CD4-positive, alpha-beta T cell treated with Interleukin-21 for 1 hour (primary cell): ENCODE measurements at regions not wholly inside any gene's neighbourhood (a gene's known extent, or its start where the extent isn't known, plus 50 kb on each side); places are given as distances from the start of the nearest gene placed in this dataset.

ENCODE experiments used
- DNase-seq: peaks from one replicate; pipeline ENCODE4 v3.0.0-alpha.2; 2020

DNA sequence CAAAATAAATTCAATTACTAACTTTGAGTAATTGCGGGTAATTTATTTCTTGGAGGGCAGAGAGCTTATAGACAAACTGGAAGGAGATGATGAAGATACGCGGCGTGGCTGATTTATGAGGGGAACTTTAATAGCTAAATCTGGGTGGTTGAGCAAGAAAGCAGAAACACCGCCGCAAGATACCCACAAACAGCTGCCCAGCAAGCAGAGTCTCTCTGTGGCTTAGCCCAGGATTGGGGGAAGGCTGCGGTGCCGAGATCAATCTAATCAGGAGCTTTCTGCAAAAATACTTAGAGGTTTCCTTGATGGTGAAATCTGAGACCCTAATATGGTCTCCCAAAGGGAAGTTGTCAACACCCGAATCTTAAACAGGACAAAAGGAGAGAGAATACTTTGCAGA is 94.9 kb upstream of the MGMT start:
- no peak for DNase-seq

GRCh38 chr10:129373231-129373630 is 93.8 kb upstream of the MGMT start:
- DNase-seq: no peak

GRCh38 chr10:129373718-129374117 is 93.3 kb upstream of the MGMT start:
- DNase-seq: no peak

- no peak for DNase-seq
Measured at GRCh38 chr10:129375171-129375570, 91.9 kb upstream of the MGMT start.

- DNase-seq: no peak
Measured at GRCh38 chr10:129375912-129376311, 91.1 kb upstream of the MGMT start.

DNA sequence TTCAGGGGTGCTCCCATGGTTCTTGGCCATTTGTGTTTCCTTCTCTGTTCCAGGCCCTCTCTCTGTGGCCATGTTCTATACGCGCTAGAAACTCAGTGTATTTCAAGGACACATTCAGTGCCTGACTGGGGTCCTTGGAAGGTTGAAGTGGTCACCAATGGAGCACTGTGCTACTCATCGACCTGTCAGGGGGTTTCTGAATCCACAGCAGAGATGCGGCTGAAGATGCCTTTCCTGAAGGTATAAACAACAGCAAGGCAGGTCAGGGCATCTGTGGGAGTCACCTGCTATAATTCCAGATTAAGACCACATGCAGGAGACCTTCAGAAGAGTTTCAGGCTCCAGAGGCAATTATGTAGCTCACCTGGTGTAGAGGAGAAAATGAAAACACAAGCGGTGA is 86.8 kb upstream of the MGMT start:
- DNase-seq: no peak

GRCh38 chr10:129381741-129382140 is 85.3 kb upstream of the MGMT start:
- DNase-seq: no peak

DNA sequence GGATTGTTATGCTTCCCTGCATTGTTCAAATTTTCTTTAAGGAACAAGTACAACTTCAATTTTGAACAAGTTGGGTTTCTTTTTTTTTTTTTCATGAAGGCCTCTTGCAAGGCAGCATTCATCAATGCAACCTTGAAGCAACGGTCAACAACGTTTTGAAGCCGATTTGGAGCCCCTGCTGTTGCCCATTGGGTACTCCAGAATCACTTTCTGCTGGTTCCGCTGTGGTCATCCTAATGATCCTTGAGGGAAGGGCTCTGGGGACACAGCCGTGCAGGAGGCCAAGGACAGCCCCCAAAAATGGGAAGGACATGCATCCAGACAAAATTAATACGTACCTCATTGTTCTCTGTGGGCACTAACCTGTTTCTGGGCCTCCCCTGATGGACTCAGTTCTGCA is 84.6 kb upstream of the MGMT start:
- DNase-seq: no peak

DNA sequence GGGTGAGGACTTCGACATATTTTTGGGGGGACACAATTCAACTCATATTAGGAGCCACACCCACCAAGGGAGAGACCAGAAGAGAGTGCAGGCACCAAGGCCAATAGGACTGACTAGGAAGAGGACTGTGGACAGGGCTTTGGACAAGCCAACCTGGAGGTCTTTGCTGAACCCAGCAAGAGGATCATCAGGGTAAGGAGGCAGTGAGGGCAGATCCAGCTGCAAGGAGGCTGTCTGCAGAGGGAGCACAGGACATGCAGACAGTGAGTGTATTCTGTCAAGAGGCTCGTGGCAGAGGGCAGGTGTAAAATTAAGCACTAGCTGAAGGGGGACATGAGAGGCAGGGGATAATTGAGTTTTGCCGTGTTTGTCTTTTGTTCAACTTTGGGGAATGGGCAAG is 83.4 kb upstream of the MGMT start:
- no peak for DNase-seq

DNA sequence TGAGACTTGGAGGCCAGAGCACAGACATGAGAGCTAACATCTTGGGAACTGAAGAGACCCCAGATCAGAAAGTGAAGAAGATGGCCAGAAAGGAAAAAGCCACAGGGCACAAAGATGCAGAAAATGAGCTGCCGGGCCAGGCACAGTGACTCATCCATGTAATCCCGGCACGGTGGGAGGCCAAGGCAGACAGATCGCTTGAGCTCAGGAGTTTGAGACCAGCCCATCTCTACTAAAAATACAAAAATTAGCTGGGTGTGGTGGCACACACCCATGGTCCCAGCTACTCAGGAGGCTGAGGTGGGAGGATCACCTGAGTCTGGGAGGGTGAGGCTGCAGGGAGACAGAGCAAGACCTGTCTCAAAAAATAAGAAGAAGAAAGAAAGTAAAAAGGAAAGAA is 81.4 kb upstream of the MGMT start:
- no peak for DNase-seq

DNA sequence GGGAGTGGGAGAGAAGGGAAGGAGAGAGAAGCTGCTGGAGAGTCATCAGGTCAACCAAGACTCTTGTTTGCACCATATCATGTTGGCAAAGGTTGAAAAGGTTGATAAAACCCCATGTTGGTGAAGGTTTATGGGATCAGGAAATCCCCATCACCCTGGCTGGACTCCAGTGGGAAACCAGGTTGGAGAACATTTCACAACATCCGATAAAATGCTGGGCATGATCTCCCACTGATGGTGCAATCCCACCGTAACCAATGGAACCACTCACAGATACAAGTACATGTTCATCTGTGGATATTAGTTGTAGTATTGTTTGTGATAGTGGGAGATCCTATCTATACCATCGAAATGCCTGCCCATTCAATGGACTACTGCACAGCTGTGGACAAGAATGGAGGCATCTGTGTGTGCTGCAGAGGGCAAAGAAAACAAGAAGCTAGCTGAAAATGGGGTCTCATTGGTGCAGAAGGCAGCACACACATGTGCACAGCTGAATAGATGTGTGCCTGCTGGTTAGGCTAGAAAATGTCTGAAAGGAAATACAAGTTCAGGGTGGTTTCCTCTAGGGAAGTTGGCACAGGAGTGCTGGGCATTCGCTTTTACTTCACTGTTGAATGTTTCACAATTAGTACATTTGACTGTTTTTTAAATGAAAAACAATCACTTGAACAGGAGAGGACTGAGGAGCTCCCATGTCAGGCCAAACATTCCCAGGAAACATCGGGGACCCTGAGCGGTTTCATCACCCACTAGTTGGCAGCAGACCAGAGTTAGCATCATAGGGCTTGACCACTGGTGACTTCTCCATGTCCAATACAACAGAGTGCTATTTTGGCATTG is 80.4 kb upstream of the MGMT start:
- DNase-seq: no peak

- no peak for DNase-seq
Measured at GRCh38 chr10:129387258-129387525, 79.8 kb upstream of the MGMT start.

DNA sequence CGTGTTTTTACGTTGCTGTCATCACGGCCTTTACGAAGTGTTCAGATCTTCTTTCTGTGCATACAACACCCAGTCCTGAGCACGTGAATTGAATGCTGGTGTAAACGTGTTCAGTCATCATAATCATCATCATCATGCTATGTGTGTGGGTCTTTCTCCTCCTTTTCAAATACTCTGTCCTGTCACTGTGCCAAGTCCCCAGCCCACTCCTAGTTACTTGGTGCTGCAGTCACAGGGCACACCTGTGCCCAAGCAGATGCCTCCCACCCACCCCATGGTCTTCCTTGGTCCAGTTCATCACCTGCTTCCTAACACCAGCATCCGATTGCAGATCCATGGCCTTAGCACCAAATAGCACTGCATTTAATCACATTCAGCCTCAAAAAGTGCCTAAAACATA is 78.6 kb upstream of the MGMT start:
- DNase-seq: no peak

DNA sequence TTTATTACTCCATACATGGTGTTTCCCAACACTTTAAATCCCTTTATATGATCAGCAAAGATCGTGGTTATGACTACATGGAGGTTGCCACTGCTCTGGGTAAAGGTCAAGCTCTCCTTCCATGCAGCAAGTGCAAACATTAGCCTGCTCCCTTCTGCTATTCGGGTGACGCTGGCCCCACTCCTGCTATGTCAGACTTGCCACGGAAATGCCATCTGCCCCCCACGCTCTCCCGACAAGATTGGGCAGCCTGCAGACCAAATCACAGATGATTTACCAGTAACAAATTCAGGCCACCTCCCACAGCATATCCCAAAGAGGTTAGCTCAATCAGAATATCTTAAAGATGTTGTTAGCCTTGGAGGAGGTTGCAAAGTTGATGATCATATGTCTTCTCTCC is 77.8 kb upstream of the MGMT start:
- DNase-seq: no peak

DNA sequence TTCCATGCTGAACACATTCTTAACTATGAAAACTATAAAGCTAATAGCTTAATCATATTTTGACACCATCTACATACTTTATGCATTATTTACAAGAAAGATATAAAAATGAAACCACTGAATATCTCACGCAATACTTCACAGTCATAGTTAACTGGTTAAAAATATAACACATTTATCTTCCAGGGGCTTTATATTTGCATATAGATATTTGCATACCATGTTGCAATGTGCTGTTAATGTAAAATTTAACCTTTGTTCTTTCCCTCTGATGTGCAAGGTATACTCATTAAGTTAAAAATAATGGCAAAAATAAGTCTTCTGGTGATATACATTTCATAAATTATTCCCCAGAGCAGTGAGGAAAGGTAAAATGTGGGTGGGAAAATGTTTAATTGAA is 76.9 kb upstream of the MGMT start:
- DNase-seq: no peak

- DNase-seq: no peak
Measured at GRCh38 chr10:129390726-129391125, 76.3 kb upstream of the MGMT start.

GRCh38 chr10:129391464-129391863 is 75.6 kb upstream of the MGMT start:
- no peak for DNase-seq

DNA sequence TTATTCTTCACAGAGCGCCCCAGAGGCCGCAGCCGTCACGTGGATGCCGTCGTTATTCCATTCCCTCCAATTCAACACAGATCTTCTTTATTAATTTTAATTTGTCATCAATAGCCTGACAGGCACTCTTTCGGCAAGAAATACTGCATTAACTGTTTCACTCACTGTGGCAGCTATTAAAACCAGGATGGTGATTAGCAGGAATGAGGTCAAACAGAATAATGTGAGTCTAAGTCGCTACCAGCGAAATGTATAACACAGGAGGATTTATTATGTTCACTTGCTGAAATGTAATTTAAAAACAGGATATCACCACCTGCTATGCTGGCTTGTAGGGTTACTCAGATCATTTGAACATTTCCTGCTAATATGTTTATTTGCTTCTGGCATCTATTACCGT is 74.2 kb upstream of the MGMT start:
- no peak for DNase-seq

DNA sequence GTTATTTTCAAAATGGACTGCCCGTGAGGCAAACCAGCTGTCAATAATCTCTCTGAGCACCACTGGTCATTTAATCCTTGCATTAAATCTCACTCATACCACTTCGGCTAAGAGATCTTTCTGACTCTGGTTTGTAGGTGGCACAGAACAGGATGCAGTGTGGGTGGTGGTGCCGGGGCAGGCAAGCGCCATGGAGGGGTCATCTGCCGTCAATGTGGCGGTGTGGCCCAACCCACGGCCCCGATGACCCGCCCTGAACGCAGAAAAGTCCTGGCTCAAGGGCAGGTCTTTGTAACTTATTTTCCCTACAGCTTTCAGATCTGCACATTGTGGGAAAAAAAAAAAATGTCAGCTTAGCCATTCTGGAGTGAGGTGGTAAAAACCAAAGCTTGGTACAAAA is 73.2 kb upstream of the MGMT start:
- DNase-seq: no peak

DNA sequence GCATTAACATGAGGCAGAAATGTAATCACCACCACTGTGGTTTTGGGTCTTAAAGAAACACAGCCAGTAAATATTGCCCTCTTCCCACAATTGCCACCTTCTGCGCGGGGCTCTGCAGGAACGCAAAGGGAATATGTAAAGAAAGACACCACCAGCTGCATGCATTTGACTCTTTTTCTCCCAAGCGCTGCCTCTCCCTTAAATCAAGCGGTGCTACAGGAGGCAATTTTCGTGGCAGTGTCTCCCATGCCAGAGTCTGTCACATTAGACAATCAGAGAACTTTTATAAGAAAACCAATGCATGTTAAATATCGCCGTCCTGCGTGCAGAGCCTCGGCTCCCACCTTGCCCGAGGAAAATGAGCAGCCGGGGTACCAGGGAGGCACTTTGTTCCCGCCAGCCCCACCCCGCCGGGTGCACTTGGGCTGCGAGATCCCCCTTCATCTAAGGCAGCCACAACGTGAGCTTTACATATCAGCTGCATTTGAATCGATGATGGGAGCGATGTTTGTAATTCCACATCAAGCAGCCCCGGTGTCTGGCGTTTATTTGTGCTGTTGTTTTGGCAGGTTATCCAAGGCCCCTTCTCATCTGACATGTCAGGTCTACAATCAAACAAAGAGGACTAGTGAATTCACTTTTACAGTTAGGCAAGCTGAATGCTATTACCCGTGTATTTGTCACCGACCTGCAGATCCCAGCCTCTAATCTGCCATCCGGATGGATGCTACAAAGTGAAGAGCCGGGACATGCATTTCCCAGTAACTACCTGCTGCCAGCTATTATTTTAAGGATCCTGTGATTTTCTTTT is 72.3 kb upstream of the MGMT start:
- no peak for DNase-seq

DNA sequence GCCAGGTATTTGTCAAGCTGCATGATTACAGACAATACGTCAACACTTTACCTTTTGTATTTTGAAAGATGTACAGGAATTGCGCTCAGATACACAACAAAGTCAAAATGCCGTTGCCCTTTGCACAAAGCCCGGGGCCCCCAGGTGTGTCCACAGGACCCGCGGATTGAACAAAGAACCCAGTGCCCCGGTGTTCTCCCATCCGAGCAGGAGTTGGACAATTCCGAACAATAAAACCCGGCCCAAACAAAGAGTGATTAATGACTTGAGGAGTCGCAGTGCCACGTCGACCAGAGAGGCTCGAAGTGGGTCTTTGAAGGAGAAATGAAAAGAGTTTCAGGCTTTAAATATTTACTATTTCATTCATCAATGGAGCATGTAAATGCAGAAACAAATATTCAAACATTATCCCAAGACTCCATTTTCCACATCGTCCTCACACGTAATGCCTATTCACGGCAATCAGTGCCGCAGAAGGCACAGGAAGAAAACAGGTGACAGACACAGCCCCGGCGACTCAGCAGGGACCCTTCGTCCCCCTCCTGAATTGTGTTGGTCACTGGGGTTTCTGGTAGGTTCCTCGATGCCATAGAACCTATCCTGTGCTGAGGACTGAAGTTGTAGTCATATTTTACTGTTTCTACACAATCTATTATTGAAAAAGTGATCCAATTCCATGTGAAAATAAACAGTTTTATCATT is 70.9 kb upstream of the MGMT start:
- no peak for DNase-seq

- DNase-seq: no peak
Measured at GRCh38 chr10:129397198-129397974, 69.7 kb upstream of the MGMT start.

GRCh38 chr10:129398711-129399141 is 68.3 kb upstream of the MGMT start:
- no peak for DNase-seq
